Uterus (tissue), 3 donors: ENCODE measurements at regions not wholly inside any gene's neighbourhood (a gene's known extent, or its start where the extent isn't known, plus 50 kb on each side); places are given as distances from the start of the nearest gene placed in this dataset.

Source experiments
- DNase-seq, 2 donors: peaks; one replicate each; pipeline ENCODE4 v3.0.0-alpha.2; 2019 to 2020
- H3K27ac ChIP-seq, 2 donors: fragments of 200-600 bp; sonication (generic); 1 replicate in 1 of 2; 2 replicates in 1 of 2; pipeline ENCODE4 v1.5.1; 2016 to 2018
- H3K27me3 ChIP-seq, 2 donors: fragments of 200-600 bp; sonication (generic); one replicate each; pipeline ENCODE4 v1.5.1; 2018 to 2019; ENCODE audit warnings: control low read depth in 1 of 2
- H3K36me3 ChIP-seq, 2 donors: fragments of 200-600 bp; sonication (generic); one replicate each; pipeline ENCODE4 v1.5.1; 2019; ENCODE audit warnings: control low read depth in 1 of 2
- H3K4me1 ChIP-seq, 2 donors: fragments of 200-600 bp; sonication (generic); one replicate each; pipeline ENCODE4 v1.5.1; 2018 to 2019; ENCODE audit warnings: control low read depth in 1 of 2
- H3K4me3 ChIP-seq, 2 donors: fragments of 200-600 bp; sonication (generic); 1 replicate in 1 of 2; 2 replicates in 1 of 2; pipeline ENCODE4 v1.5.1; 2018 to 2019; ENCODE audit warnings: mild to moderate bottlenecking in 1 of 2
- H3K9me3 ChIP-seq, 2 donors: fragments of 200-600 bp; sonication (generic); one replicate each; pipeline ENCODE4 v1.5.1; 2019; ENCODE audit warnings: control low read depth in 1 of 2
- CTCF ChIP-seq, 4 experiments: fragments of 200-600 bp in 2 of 4; fragments of 450-650 bp in 2 of 4; sonication (generic) in 2 of 4; IDR thresholded peaks; one replicate each; pipeline ENCODE4 v1.5.1; 2016 to 2019; ENCODE audit warnings: antibody characterized with exemption in 4 of 4, mild to moderate bottlenecking in 2 of 4, moderate library complexity in 1 of 4
- POLR2A ChIP-seq, 2 donors: fragments of 450-650 bp; IDR thresholded peaks; one replicate each; pipeline ENCODE4 v1.6.1; 2016; ENCODE audit warnings: antibody characterized with exemption in 2 of 2, mild to moderate bottlenecking in 1 of 2, moderate library complexity in 1 of 2
- intact Hi-C: fragments of 100-400 bp; cut with DNase I; formaldehyde crosslinking; loops from one replicate; pipeline ENCODE4 v1.15.1; 2023; ENCODE audit warnings: low total_unique reads
- donor health status: DM: yes; HTN: yes; CAD: no.

- Histone ChIP-seq H3K9me3 (no peaks in the 10 kb centered on the region), H3K36me3 (no peaks in the 10 kb centered on the region), H3K27ac (no peak overlapping the region), H3K27me3 (no peaks in the 10 kb centered on the region), H3K4me1 (no peaks in the 10 kb centered on the region), H3K4me3 (no peak overlapping the region)
- DNase-seq = no peak
- intact Hi-C loops = no loop called here
- no peak for TF ChIP-seq CTCF (IDR thresholded peaks at IDR 0.05)
- no peak for TF ChIP-seq POLR2A (IDR thresholded peaks at IDR 0.05)
Measured at GRCh38 chr11:11192541-11192940, 160.5 kb downstream of the CSNK2A3 start.

GRCh38 chr11:11189506-11189905 lies 163.5 kb downstream of the CSNK2A3 start:
- Histone ChIP-seq H3K27me3 (no peaks in the 10 kb centered on the region), H3K36me3 (no peaks in the 10 kb centered on the region), H3K27ac (no peak overlapping the region), H3K9me3 (no peaks in the 10 kb centered on the region), H3K4me1 (no peaks in the 10 kb centered on the region), H3K4me3 (no peak overlapping the region)
- TF ChIP-seq CTCF (IDR thresholded peaks at IDR 0.05) (no peak), POLR2A (IDR thresholded peaks at IDR 0.05) (no peak)
- no peak for DNase-seq
- intact Hi-C loops = no loop called here

- H3K36me3 ChIP-seq = no peaks in the 10 kb centered on the region
- intact Hi-C loops = no loop called here
- H3K4me1 ChIP-seq = no peaks in the 10 kb centered on the region
- TF ChIP-seq POLR2A (IDR thresholded peaks at IDR 0.05) = no peak
- no peak for TF ChIP-seq CTCF (IDR thresholded peaks at IDR 0.05)
- no peak for DNase-seq
- H3K27ac ChIP-seq = no peak overlapping the region
- H3K9me3 ChIP-seq = no peaks in the 10 kb centered on the region
- no peaks in the 10 kb centered on the region for H3K27me3 ChIP-seq
- H3K4me3 ChIP-seq = no peak overlapping the region
Measured at GRCh38 chr11:11186249-11186648, 166.8 kb downstream of the CSNK2A3 start.

- intact Hi-C loops = no loop called here
- H3K27me3 ChIP-seq = no peaks in the 10 kb centered on the region
- H3K27ac ChIP-seq = no peak overlapping the region
- no peaks in the 10 kb centered on the region for H3K9me3 ChIP-seq
- H3K36me3 ChIP-seq = no peaks in the 10 kb centered on the region
- no peaks in the 10 kb centered on the region for H3K4me1 ChIP-seq
- no peak overlapping the region for H3K4me3 ChIP-seq
- TF ChIP-seq CTCF (IDR thresholded peaks at IDR 0.05) = no peak
- TF ChIP-seq POLR2A (IDR thresholded peaks at IDR 0.05) = no peak
- no peak for DNase-seq
Measured at GRCh38 chr11:11182261-11182660, 170.8 kb downstream of the CSNK2A3 start.

GRCh38 chr11:11178671-11179638 lies 174.1 kb downstream of the CSNK2A3 start:
- intact Hi-C loops = no loop called here
- H3K4me3 ChIP-seq = no peak overlapping the region
- TF ChIP-seq CTCF (IDR thresholded peaks at IDR 0.05) (no peak), POLR2A (IDR thresholded peaks at IDR 0.05) (no peak)
- H3K27me3 ChIP-seq = no peaks in the 10 kb centered on the region
- H3K4me1 ChIP-seq = no peaks in the 10 kb centered on the region
- peak overlapping the region; percentile 62 to 77 for H3K27ac ChIP-seq
- no peaks in the 10 kb centered on the region for H3K9me3 ChIP-seq
- no peak for DNase-seq
- no peaks in the 10 kb centered on the region for H3K36me3 ChIP-seq
